ENCODE measurements at regions not wholly inside any gene's neighbourhood (a gene's known extent, or its start where the extent isn't known, plus 50 kb on each side); places are given as distances from the start of the nearest gene placed in this dataset.

DNA sequence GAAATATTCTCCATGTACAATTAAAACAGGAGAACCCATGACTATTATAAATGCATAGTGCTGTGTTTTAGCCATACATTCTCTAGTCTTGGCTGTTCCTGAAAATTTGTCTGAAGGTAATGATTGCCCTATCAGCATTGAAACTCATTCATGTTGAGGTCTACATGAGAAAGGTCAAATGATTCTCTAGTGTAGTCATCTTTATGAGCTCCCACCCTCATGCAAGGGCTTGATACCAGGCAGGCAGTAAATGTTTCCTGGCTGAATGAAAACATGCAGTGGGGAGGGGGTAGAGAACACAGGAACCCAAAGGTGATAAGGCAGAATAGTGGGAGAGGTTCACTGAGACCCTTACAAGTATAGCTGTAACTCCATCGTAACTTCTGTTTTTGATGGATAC is 424.3 kb downstream of the COG6 start:
- TF ChIP-seq, protein P1, sequence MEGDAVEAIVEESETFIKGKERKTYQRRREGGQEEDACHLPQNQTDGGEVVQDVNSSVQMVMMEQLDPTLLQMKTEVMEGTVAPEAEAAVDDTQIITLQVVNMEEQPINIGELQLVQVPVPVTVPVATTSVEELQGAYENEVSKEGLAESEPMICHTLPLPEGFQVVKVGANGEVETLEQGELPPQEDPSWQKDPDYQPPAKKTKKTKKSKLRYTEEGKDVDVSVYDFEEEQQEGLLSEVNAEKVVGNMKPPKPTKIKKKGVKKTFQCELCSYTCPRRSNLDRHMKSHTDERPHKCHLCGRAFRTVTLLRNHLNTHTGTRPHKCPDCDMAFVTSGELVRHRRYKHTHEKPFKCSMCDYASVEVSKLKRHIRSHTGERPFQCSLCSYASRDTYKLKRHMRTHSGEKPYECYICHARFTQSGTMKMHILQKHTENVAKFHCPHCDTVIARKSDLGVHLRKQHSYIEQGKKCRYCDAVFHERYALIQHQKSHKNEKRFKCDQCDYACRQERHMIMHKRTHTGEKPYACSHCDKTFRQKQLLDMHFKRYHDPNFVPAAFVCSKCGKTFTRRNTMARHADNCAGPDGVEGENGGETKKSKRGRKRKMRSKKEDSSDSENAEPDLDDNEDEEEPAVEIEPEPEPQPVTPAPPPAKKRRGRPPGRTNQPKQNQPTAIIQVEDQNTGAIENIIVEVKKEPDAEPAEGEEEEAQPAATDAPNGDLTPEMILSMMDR (IDR thresholded peaks at IDR 0.05; ENCODE audit: partially characterized antibody, unreplicated experiment) = no peak
- Mint-ChIP-seq H3K4me1 (ENCODE audit: low read depth, unreplicated experiment) (no peaks in the 10 kb centered on the region), H3K27ac (ENCODE audit: unreplicated experiment) (no peak overlapping the region), H3K36me3 (ENCODE audit: unreplicated experiment) (no peaks in the 10 kb centered on the region), H3K4me3 (ENCODE audit: unreplicated experiment) (no peak overlapping the region), H3K27me3 (ENCODE audit: unreplicated experiment) (no peaks in the 10 kb centered on the region), H3K9me3 (ENCODE audit: unreplicated experiment) (peaks cover 1% of the 10 kb centered on the region)
- no peak for DNase-seq

DNA sequence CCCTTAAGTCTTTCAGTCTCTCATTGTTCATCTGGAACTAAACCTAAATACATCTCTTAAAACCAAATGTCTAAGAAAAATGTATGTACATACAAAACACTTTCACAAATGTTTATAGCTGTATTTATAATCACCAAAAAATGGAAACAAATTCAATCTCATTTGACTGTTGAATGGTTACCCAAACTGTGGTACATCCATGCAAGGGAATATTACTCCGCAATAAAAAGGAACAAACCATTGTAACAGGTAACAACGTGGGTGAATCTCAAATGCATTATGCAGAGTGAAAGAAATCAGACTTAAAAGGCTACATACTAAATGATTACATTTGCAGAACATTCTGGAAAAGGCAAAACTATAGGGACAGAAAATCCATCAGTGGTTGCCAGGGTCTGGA is 425.2 kb downstream of the COG6 start:
- no peak overlapping the region for H3K27ac Mint-ChIP-seq (ENCODE audit: unreplicated experiment)
- no peaks in the 10 kb centered on the region for H3K4me1 Mint-ChIP-seq (ENCODE audit: low read depth, unreplicated experiment)
- no peaks in the 10 kb centered on the region for H3K36me3 Mint-ChIP-seq (ENCODE audit: unreplicated experiment)
- H3K4me3 Mint-ChIP-seq (ENCODE audit: unreplicated experiment) = no peak overlapping the region
- peaks cover 1% of the 10 kb centered on the region for H3K9me3 Mint-ChIP-seq (ENCODE audit: unreplicated experiment)
- no peaks in the 10 kb centered on the region for H3K27me3 Mint-ChIP-seq (ENCODE audit: unreplicated experiment)
- TF ChIP-seq, protein P1 (IDR thresholded peaks at IDR 0.05; ENCODE audit: partially characterized antibody, unreplicated experiment) = no peak
- DNase-seq = no peak

DNA sequence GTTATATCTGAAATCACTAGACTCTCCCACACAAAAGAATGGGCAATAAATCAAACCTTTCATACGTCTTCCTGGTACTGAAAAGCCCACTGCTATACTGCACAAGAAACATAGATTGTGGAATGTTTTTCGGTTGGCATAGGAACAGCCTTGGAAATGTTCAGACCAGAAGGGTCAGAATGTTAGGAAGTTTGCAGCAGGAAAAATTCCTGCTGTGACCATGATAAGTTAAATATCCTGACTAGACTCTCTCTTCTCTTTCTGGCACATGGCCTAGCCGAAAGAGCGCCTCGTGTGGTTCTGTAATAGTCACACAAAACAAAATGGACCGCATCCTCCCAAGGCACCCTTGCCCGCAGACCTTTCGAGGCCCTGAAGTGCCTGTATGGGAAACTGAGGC is 427.2 kb downstream of the COG6 start:
- Mint-ChIP-seq H3K4me1 (ENCODE audit: low read depth, unreplicated experiment) (peaks cover 7% of the 10 kb centered on the region), H3K27ac (ENCODE audit: unreplicated experiment) (no peak overlapping the region), H3K36me3 (ENCODE audit: unreplicated experiment) (no peaks in the 10 kb centered on the region), H3K4me3 (ENCODE audit: unreplicated experiment) (no peak overlapping the region), H3K27me3 (ENCODE audit: unreplicated experiment) (peaks cover 3% of the 10 kb centered on the region), H3K9me3 (ENCODE audit: unreplicated experiment) (peaks cover 3% of the 10 kb centered on the region)
- TF ChIP-seq, protein P1 (IDR thresholded peaks at IDR 0.05; ENCODE audit: partially characterized antibody, unreplicated experiment) = no peak
- no peak for DNase-seq

DNA sequence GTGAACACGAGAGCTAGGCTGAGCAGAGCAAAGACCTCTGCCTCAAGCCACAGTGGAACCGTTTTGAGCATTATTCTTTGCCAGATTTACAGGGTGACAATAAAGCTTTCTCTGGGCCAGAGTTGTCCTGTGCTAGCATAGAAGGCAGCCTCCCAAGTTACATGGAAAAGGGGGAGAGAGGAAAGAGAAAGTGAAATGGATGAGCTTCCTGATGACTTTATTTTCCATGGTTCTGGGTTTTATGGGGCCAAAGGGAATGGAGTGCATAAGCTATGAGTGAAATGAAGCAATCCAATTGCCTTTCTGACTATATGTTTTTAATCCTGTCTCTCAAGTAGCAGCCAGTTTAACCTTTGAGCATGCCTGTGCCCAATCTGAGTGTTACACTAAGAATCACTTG is 428.4 kb downstream of the COG6 start:
- peaks cover 4% of the 10 kb centered on the region for H3K27me3 Mint-ChIP-seq (ENCODE audit: unreplicated experiment)
- no peak overlapping the region for H3K27ac Mint-ChIP-seq (ENCODE audit: unreplicated experiment)
- H3K9me3 Mint-ChIP-seq (ENCODE audit: unreplicated experiment) = peaks cover 5% of the 10 kb centered on the region
- TF ChIP-seq, protein P1 (IDR thresholded peaks at IDR 0.05; ENCODE audit: partially characterized antibody, unreplicated experiment) = no peak
- H3K4me1 Mint-ChIP-seq (ENCODE audit: low read depth, unreplicated experiment) = peaks cover 9% of the 10 kb centered on the region
- no peak for DNase-seq
- H3K4me3 Mint-ChIP-seq (ENCODE audit: unreplicated experiment) = no peak overlapping the region
- no peaks in the 10 kb centered on the region for H3K36me3 Mint-ChIP-seq (ENCODE audit: unreplicated experiment)

DNA sequence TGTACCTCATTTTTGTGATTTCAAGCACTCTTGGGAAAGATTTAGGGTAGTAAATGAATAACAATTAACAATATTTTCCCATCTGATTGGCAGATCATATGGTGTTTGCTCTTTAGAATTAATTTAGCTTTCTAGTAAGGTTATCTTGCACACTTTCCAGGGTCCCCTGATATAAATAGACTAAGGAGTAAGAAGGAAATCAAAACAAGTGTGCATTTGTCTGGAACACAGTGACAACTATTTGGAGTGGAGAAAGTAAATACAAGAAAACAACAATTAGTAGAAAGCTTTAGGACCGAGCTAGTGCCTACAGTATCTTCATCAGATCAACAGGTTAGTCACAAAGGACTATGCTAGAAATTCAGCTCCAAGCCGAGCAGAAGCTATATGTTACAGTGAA is 429.5 kb downstream of the COG6 start:
- Mint-ChIP-seq H3K4me3 (ENCODE audit: unreplicated experiment) (no peak overlapping the region), H3K4me1 (ENCODE audit: low read depth, unreplicated experiment) (peaks cover 9% of the 10 kb centered on the region), H3K36me3 (ENCODE audit: unreplicated experiment) (no peaks in the 10 kb centered on the region), H3K9me3 (ENCODE audit: unreplicated experiment) (peaks cover 5% of the 10 kb centered on the region), H3K27me3 (ENCODE audit: unreplicated experiment) (peaks cover 4% of the 10 kb centered on the region), H3K27ac (ENCODE audit: unreplicated experiment) (no peak overlapping the region)
- DNase-seq = no peak
- TF ChIP-seq, protein P1 (IDR thresholded peaks at IDR 0.05; ENCODE audit: partially characterized antibody, unreplicated experiment) = no peak

All from glutamatergic neuron (in vitro differentiated cells).